Erythroblast (primary cell): ENCODE measurements at regions not wholly inside any gene's neighbourhood (a gene's known extent, or its start where the extent isn't known, plus 50 kb on each side); places are given as distances from the start of the nearest gene placed in this dataset.

Source experiments
- DNase-seq, 2 experiments: peaks; one replicate each; lab custom pipeline; 2025; lab: John Stamatoyannopoulos, UW
- GATA1 ChIP-seq: IDR thresholded peaks from 2 replicates; pipeline ENCODE4 v1.6.1; 2011; ENCODE audit warnings: low read depth, mild to moderate bottlenecking, control low read depth, low read length, moderate library complexity
- POLR2A ChIP-seq: IDR thresholded peaks from 2 replicates; pipeline ENCODE4 v1.6.1; 2011; ENCODE audit warnings: mild to moderate bottlenecking, low read length

- no peak for TF ChIP-seq POLR2A
- no peak for TF ChIP-seq GATA1
- DNase-seq, result no peak
Measured at GRCh38 chr5:143497749-143498148, 94.3 kb upstream of the NR3C1 start.

- TF ChIP-seq POLR2A (no peak), GATA1 (no peak)
- DNase-seq, result no peak
Measured at GRCh38 chr5:143496943-143497342, 93.5 kb upstream of the NR3C1 start.

GRCh38 chr5:143495821-143496275 is 92.4 kb upstream of the NR3C1 start:
- DNase-seq, result peak; percentile 2 to 55
- TF ChIP-seq GATA1 (no peak), POLR2A (no peak)

GRCh38 chr5:143495110-143495509 is 91.6 kb upstream of the NR3C1 start:
- DNase-seq, result no peak
- TF ChIP-seq GATA1, result no peak
- no peak for TF ChIP-seq POLR2A

GRCh38 chr5:143494595-143494994 is 91.1 kb upstream of the NR3C1 start:
- no peak for DNase-seq
- TF ChIP-seq POLR2A, result no peak
- no peak for TF ChIP-seq GATA1

DNA sequence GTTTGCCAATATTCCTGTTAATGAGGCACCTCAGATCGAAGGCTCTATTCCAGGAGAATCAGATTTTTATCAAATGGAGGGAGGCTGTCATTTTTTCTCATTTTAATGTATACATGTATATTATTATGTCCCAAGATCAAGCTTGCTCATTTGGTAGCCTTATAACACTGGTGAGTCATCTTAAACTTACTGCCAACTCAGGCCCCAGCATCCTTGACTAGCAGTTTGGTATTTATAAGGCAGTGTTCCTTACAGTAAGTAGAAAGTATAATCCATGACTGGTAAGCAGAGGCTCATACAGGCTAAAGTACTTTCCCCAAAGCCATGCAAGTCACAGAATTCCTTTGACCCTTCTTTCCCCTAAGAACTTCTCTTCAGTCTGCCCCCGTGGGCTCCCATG is 90.7 kb upstream of the NR3C1 start:
- TF ChIP-seq POLR2A (no peak), GATA1 (no peak)

GRCh38 chr5:143492783-143493182 is 89.3 kb upstream of the NR3C1 start:
- no peak for DNase-seq
- TF ChIP-seq GATA1, result no peak
- TF ChIP-seq POLR2A, result no peak

More for the DNA sequence above, 90.7 kb upstream of the NR3C1 start:
- no peak for DNase-seq

- no peak for DNase-seq
- TF ChIP-seq GATA1 (no peak), POLR2A (no peak)
Measured at GRCh38 chr5:143491646-143492045, 88.2 kb upstream of the NR3C1 start.

DNA sequence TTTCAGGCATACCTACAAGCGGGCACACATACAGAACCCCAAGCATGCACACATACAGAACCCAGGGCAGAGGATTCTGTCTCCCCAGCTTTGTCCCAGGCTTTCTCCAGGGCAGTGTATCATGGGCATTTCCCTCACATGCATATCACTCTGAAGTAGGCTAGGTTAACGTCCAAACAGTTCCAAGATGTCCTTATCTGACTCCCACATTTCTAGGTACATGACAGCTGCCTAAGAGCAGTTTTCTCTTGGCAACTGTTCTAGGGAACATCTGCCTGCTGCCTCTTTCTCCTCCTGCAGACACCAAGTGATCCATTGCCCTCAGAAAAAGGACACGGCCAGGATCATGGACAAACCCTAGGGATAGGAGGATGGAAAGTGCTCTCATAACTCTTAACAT is 84.9 kb upstream of the NR3C1 start:
- DNase-seq, result no peak
- TF ChIP-seq POLR2A (no peak), GATA1 (no peak)

DNA sequence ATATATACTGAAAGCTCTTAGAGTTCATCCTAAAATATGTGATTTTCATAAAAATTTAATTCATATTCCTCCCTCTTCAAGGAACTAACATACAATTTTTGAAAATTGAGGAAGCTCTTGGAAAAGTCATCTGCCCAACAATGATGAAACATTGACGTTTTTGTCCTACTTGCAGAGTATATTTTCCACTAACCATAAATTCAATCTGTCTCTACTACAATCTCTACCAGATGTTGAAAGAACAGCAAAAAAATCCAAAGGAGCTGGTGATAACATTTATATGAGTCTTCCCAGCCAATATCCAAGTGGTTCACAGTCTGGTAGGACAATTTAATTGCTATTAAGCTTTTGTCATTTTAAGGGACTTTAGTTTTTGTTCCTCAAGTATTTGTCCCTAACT is 81.1 kb upstream of the NR3C1 start:
- TF ChIP-seq GATA1 (no peak), POLR2A (no peak)
- no peak for DNase-seq

DNA sequence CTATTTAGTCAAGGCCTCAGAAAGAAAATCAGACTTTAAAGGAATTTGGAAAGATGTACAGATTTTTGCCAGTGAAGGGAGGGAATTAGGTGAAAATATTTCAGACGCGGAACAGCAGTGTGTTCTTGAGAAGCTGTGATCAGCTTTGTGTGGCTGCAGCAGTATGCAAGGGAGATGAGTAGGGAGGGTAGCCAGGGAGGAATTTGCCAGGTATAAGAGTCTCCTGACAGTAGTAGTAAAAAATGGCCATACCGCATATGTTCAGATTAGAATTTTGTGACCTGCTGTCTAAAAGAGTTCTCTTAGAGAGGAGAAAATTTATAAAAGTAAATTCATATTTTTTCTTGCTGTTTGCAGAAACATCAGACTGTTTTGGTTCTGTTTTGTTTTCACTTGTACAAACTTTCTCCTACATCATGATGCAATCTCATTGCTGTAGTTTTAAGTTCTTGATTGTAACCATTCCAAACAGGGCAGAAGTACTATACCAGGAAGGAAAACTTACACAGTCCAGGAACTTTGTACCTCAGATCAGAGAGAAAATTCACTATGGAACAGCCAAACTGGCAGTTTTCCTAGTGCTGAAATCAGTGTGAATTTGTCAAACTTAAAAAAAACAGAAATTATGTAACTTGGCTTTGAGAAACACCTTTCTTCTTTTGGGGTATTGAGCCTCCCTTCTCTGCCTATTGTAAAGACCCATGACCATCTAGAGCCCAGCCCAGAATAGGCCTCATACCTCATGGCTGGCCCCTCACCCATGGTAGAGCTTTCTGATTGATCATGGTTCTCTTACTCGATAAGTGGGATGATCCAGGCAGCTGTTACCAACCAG is 78.4 kb upstream of the NR3C1 start:
- TF ChIP-seq GATA1 (no peak), POLR2A (no peak)
- DNase-seq, result no peak

- no peak for DNase-seq
- TF ChIP-seq GATA1 (no peak), POLR2A (no peak)
Measured at GRCh38 chr5:143480001-143480400, 76.5 kb upstream of the NR3C1 start.

DNA sequence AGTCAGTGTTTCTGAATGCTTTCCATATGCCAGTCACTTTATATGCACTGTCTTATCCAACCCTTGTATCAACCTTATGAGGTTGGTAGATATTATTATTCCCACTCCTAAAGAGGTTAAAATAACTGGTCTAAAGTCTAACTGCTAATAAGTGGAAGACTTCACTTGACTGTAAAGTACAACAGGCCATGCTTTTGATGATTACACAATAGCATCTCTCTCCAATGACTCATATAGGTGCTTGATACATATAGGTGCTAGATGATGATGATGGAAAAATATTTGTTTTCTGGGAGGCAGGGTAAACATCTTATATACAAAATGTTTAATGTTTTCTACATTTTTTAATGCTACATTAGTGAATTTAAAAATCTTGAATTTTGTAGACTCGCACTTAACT is 75.9 kb upstream of the NR3C1 start:
- DNase-seq, result no peak
- no peak for TF ChIP-seq POLR2A
- TF ChIP-seq GATA1, result no peak

- no peak for TF ChIP-seq POLR2A
- TF ChIP-seq GATA1, result no peak
Measured at GRCh38 chr5:143476601-143477211, 73.2 kb upstream of the NR3C1 start.

More at GRCh38 chr5:143476601-143477211, 73.2 kb upstream of the NR3C1 start:
- DNase-seq, result no peak
